ENCODE measurements at regions not wholly inside any gene's neighbourhood (a gene's known extent, or its start where the extent isn't known, plus 50 kb on each side); places are given as distances from the start of the nearest gene placed in this dataset.
"Not testable (repeated sequence)": the region's sequence is repeated elsewhere in the genome, so short reads cannot be mapped to it uniquely, and the experiment has no call there.

- DNase-seq (ENCODE audit: low read depth in 1 of 2, low spot score in 1 of 2), result no peak
Observed at GRCh38 chr2:7866825-7867224, 815.0 kb upstream of the ID2 start.

DNA sequence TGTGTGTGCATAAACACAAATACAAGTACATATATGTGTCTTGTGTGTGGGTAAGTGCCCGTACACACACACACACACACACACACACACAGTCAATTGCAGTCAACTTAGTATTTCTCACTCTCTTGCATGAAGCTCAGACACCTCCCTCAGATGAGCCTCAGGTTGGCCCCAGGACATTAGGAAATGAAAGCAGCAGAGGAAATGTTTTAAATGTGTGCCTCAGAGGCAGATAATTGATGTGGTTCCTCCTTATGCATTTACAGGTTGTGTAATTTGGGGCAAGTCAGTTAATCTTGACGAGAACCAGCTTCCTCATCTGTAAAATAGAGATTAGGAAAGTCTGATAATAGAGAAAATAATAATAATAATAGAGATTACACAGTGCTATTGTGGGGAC, 814.0 kb upstream of the ID2 start:
- no peak for DNase-seq (ENCODE audit: low read depth in 1 of 2, low spot score in 1 of 2)

- no peak for DNase-seq (ENCODE audit: low read depth in 1 of 2, low spot score in 1 of 2)
Observed at GRCh38 chr2:7868836-7869235, 813.0 kb upstream of the ID2 start.

- not testable (repeated sequence) for DNase-seq (ENCODE audit: low read depth in 1 of 2, low spot score in 1 of 2)
Observed at GRCh38 chr2:7876445-7876844, 805.4 kb upstream of the ID2 start.

DNA sequence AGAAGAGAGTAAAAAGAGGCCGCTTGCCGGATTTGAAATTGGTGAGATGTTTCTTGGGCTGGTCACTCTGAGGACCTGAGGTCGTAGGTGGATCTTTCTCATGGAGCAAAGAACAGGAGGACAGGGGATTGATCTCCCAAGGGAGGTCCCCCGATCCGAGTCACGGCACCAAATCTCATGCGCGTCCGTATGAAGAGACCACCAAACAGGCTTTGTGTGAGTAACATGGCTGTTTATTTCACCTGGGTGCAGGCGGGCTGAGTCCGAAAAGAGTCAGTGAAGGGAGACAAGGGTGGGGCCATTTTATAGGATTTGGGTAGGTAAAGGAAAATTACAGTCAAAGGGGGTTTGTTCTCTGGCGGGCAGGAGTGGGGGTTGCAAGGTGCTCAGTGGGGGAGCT, 803.6 kb upstream of the ID2 start:
- DNase-seq (ENCODE audit: low read depth in 1 of 2, low spot score in 1 of 2), result not testable (repeated sequence)

- no peak for DNase-seq (ENCODE audit: low read depth in 1 of 2, low spot score in 1 of 2)
Observed at GRCh38 chr2:7878786-7879482, 802.9 kb upstream of the ID2 start.

DNA sequence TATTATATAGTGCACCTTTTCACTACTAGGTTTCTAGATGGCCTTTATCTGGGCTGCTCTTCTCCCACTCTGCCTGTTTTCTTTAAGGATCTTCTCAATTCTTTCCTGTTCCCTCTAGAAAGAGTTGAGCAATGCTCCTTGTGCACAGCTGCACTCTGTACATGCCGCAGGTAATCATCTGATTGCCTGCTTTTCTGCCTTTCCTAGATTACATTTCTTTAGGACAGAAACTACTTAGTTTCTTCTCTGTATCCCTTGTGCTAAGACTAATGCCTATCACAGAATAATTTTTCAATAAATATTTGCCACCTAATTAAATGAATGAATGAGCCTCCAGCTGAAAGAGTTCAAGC, 802.4 kb upstream of the ID2 start:
- no peak for DNase-seq (ENCODE audit: low read depth in 1 of 2, low spot score in 1 of 2)

DNA sequence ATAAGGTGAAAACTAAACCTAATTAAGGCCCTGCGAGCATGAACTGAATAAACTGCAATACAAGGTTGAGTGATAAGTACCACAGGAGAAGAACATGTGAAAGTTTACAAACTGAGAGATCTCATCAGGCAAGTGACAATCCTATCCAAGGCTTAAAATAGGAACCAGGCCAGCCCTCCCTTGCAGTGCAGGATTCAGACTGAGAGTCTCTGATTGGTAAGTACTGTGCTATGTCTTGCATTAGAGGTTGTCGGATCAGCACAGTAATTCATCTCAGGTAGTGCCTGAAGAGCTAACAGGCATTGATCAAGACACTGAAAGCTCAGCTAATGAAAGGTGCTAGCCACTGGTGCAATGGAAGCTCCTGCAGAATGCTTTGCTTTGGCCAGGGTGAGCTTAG, 801.7 kb upstream of the ID2 start:
- no peak for DNase-seq (ENCODE audit: low read depth in 1 of 2, low spot score in 1 of 2)

DNA sequence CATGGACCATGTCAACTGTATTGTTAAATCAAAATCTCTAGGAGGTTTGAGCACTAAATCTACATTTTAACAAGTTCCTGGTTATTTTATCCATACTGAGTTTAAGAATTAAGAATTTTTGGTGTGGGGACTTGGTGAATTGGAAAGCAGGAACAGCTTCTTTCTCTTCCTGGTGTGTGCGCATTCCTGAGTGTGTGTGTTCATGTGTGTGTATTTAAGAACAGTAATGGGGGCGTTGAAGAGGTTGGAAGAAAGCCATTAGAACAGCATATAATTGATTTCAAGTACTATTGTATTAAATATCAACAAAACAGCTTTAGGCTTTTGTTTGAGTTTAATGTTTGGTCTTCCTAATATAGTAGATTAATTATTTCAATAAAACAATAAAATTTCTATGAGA, 801.3 kb upstream of the ID2 start:
- no peak for DNase-seq (ENCODE audit: low read depth in 1 of 2, low spot score in 1 of 2)

GRCh38 chr2:7881063-7881462, 800.8 kb upstream of the ID2 start:
- DNase-seq (ENCODE audit: low read depth in 1 of 2, low spot score in 1 of 2), result no peak

DNA sequence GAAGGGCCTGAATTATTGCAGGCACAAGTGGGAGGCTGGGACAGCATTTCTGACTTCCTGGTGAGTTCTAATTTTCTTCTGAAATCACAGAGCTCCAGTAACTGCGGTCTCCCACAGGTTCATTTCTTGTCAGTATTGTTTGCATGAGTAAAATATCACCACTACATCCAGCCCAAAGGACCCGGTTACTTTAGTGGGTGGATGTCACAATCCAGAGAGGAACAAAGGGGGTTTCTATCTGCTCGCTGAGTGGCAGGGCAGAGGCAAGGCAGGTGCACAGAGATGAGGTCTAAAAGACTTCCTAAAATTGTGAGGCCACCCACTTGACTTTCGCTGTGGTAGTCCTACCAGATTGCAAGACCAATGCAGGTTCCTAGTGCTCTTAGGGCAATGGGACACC, 800.4 kb upstream of the ID2 start:
- DNase-seq (ENCODE audit: low read depth in 1 of 2, low spot score in 1 of 2), result no peak

DNA sequence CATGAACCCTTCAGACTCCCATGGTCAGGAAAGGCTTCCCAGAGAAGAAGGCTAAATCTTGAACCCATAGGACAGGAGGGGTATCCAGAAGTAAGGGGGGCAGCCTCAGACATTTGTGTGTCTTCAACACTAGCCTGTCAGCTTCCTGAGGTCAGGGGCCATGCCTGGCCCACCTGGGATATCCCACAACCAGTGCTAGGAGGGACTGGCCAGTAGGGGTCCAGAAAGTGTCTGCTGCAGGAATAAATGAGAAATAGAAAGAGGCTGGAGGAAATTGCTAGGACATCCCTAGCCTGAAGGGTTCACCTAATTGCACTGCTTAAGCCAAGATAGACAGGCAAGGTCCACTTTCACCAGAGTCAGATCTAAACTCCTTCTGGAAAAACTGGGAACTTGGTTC, 799.6 kb upstream of the ID2 start:
- DNase-seq (ENCODE audit: low read depth in 1 of 2, low spot score in 1 of 2), result no peak

DNA sequence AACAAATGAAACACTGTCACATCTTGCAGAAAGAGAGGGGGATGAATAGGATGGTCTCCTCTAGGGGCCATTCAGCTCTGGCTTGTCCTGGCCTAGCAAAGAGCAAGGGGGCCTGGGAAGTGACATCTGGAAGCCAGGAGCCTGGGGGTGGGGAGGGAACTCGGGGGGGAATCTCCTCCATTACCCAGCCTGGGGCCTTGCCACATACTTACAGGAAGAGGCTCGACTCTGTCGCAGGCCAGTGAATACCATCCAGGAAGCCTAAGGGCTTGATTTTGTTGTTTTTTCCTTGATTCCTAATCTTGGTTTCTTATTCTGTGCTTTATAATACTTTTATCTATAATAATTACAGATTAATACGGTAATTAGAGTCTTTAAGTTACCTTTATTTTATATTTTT, 797.5 kb upstream of the ID2 start:
- no peak for DNase-seq (ENCODE audit: low read depth in 1 of 2, low spot score in 1 of 2)

- no peak for DNase-seq (ENCODE audit: low read depth in 1 of 2, low spot score in 1 of 2)
Observed at GRCh38 chr2:7886666-7887065, 795.2 kb upstream of the ID2 start.

DNA sequence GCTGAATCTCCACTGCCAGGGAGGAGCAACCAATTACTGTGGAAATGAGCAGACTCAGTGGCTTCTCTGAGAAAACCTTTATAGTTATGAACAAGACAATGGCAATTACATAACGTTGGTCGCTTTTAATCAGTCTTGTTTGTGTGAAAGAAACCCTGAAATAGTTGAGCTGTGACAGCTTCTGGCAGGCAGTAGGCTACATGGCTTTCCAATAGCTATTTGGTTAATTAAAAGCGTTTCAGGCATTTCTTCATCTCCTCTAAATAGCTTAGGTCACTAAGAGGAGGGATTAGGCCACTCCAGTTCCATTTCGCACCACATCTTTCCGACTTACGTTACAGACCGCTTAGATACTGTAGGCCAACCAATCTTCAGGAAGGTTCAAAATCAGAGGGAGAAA, 794.4 kb upstream of the ID2 start:
- DNase-seq (ENCODE audit: low read depth in 1 of 2, low spot score in 1 of 2), result no peak

DNA sequence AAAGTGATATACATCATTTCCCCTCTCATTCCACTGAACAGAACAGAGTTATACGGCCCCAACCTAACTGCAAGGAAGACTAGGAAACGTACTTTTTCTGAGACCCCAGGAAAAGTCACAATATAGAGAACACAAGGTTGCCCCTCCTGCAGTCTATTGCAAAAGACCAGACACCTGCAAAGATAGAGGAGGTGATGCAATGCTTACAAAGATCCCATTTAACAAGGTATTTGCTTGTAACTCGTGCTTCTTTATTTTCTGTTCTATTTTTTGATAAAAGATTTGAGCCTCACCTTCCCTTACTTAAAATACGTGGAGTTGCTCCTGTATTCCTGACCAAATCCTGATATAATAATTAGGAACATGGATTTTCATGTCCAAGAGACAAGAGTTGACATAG, 793.0 kb upstream of the ID2 start:
- DNase-seq (ENCODE audit: low read depth in 1 of 2, low spot score in 1 of 2), result no peak

DNA sequence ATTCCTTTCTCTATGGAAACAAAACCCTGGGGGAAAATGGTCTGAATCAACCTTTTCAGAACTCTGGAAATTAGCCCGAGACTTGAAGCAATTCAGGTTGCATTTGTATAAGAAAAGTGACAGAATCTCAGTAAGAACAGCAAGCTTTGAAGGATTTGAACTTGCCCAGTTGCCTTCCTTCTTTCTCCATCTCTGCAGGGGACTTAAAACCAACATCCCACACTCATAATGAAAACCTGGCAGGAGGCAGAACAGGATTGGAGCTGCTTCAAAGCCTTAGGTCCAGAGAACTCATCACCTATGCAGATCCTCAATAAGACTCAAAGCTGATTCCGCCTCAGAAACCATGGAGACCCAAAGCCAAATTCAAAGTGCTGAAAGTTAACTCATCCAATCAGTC, 790.5 kb upstream of the ID2 start:
- no peak for DNase-seq (ENCODE audit: low read depth in 1 of 2, low spot score in 1 of 2)

DNA sequence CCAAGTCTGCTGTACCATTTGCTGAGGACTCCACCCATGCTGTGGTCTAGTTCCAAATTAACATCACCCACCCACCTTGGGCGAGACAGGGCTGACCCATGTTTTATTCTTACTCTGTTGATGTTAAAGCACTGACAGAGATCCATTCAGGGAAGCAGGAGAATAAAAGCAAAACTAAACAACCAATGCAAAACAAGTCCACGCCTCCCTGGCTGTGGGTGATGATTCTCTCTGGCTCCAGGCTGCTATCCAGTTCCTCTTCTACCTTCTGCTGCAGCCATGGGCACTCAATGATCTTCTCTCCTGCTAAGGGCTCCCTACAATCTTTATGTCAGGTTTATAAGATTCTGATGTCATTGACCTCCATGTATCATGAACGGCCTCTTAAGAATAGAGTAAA, 786.6 kb upstream of the ID2 start:
- DNase-seq (ENCODE audit: low read depth in 1 of 2, low spot score in 1 of 2), result no peak

- DNase-seq (ENCODE audit: low read depth in 1 of 2, low spot score in 1 of 2), result no peak
Observed at GRCh38 chr2:7896940-7897487, 784.8 kb upstream of the ID2 start.

- no peak for DNase-seq (ENCODE audit: low read depth in 1 of 2, low spot score in 1 of 2)
Observed at GRCh38 chr2:7899241-7899640, 782.6 kb upstream of the ID2 start.

DNA sequence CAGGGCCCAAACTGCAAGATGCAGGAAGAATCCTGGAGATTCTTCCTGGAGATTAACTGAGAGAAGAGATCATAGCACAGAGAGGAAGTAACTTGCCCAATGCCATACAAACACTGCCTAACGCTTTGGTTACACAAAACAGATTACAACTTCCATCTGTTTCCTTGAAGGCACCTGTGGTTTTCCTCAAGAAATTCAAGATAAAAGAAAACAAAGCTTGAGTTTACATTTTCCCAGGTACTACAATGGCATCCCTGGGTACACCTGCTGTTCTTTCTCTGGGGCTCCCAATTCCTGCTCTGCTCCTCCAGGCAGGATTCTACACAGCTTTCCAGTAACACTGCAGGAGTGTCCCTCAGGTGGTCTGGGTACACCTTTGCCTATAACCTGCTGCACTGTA, 781.9 kb upstream of the ID2 start:
- DNase-seq (ENCODE audit: low read depth in 1 of 2, low spot score in 1 of 2), result no peak

DNA sequence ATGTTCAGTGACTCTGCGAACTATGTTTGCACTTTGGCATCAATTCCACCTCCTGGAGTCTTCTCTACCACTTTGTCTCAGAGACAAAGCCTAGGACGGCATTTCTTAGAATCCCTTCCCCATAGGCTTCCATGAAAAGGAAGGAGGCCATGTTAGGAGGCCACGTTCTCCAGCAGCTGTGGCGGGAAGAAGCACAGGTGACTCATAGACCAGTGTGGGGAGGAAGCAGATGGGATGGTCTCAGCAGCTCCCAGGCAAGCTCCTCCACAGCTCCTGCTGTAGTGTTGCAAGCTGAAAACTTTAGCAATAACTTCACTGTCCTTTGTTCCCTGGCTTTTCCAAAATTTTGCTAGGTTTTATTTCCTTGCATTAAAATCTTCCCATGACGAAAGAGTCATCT, 781.3 kb upstream of the ID2 start:
- no peak for DNase-seq (ENCODE audit: low read depth in 1 of 2, low spot score in 1 of 2)

GRCh38 chr2:7902251-7902765, 779.5 kb upstream of the ID2 start:
- no peak for DNase-seq (ENCODE audit: low read depth in 1 of 2, low spot score in 1 of 2)
